Anterior cingulate cortex (tissue), 58 donors: ENCODE measurements at regions not wholly inside any gene's neighbourhood (a gene's known extent, or its start where the extent isn't known, plus 50 kb on each side); places are given as distances from the start of the nearest gene placed in this dataset.

ENCODE experiments used
- DNase-seq, 58 donors: peaks; one replicate each; lab custom pipeline; 2025; lab: John Stamatoyannopoulos, UW

- peak in 1 of 58 donors; percentile 27 for DNase-seq
Measured at GRCh38 chr5:74277418-74277817, 363.1 kb downstream of the ENC1 start.

- DNase-seq, result no peak
Measured at GRCh38 chr5:74275171-74275992, 365.1 kb downstream of the ENC1 start.

- no peak for DNase-seq
Measured at GRCh38 chr5:74274326-74274725, 366.2 kb downstream of the ENC1 start.

GRCh38 chr5:74272831-74273451, 367.6 kb downstream of the ENC1 start:
- DNase-seq, result no peak

GRCh38 chr5:74272024-74272775, 368.3 kb downstream of the ENC1 start:
- DNase-seq, result no peak

GRCh38 chr5:74268297-74268696, 372.2 kb downstream of the ENC1 start:
- DNase-seq, result no peak

GRCh38 chr5:74266836-74267235, 373.7 kb downstream of the ENC1 start:
- DNase-seq, result no peak

GRCh38 chr5:74266132-74266531, 374.4 kb downstream of the ENC1 start:
- no peak for DNase-seq

GRCh38 chr5:74262544-74263207, 377.9 kb downstream of the ENC1 start:
- DNase-seq, result no peak

GRCh38 chr5:74261866-74262265, 378.7 kb downstream of the ENC1 start:
- peak in 8 of 58 donors; percentile 3 to 38 (median 14) for DNase-seq

- DNase-seq, result no peak
Measured at GRCh38 chr5:74261421-74261820, 379.1 kb downstream of the ENC1 start.

- no peak for DNase-seq
Measured at GRCh38 chr5:74259572-74259971, 381.0 kb downstream of the ENC1 start.

GRCh38 chr5:74258314-74258665, 382.2 kb downstream of the ENC1 start:
- no peak for DNase-seq

- DNase-seq, result no peak
Measured at GRCh38 chr5:74257645-74258313, 382.7 kb downstream of the ENC1 start.

GRCh38 chr5:74257060-74257527, 383.4 kb downstream of the ENC1 start:
- no peak for DNase-seq

- no peak for DNase-seq
Measured at GRCh38 chr5:74255692-74256392, 384.7 kb downstream of the ENC1 start.

- no peak for DNase-seq
Measured at GRCh38 chr5:74254257-74254656, 386.3 kb downstream of the ENC1 start.

- DNase-seq, result no peak
Measured at GRCh38 chr5:74252044-74252443, 388.5 kb downstream of the ENC1 start.
